Breast epithelium (tissue), 4 donors: ENCODE measurements at regions not wholly inside any gene's neighbourhood (a gene's known extent, or its start where the extent isn't known, plus 50 kb on each side); places are given as distances from the start of the nearest gene placed in this dataset.

Experiments used
- DNase-seq, 2 donors: peaks; one replicate each; pipeline ENCODE4 v3.0.0-alpha.2; 2019; ENCODE audit warnings: low spot score in 2 of 2
- H3K27ac ChIP-seq, 2 donors: fragments of 200-600 bp; sonication (generic) in 1 of 2; one replicate each; pipeline ENCODE4 v1.5.1; 2016 to 2019; ENCODE audit warnings: mild to moderate bottlenecking in 1 of 2
- H3K27me3 ChIP-seq, 2 donors: fragments of 200-600 bp; sonication (generic) in 1 of 2; one replicate each; pipeline versions ENCODE4 v1.5.1 to v1.6.0; 2017 to 2019; ENCODE audit warnings: control low read depth in 1 of 2, mild to moderate bottlenecking in 1 of 2
- H3K36me3 ChIP-seq: fragments of 200-600 bp; one replicate; pipeline ENCODE4 v1.5.1; 2019
- H3K4me1 ChIP-seq, 2 donors: fragments of 200-600 bp; sonication (generic); one replicate each; pipeline ENCODE4 v1.5.1; 2016 to 2019; ENCODE audit warnings: control low read depth in 1 of 2
- H3K4me3 ChIP-seq, 3 donors: fragments of 200-600 bp; sonication (generic); 1 replicate in 2 of 3; 2 replicates in 1 of 3; pipeline ENCODE4 v1.5.1; 2016 to 2019; ENCODE audit warnings: mild to moderate bottlenecking in 3 of 3, moderate library complexity in 2 of 3
- H3K9me3 ChIP-seq, 2 donors: fragments of 200-600 bp; sonication (generic) in 1 of 2; one replicate each; pipeline ENCODE4 v1.5.1; 2016 to 2019; ENCODE audit warnings: control low read depth in 1 of 2
- CTCF ChIP-seq, 3 donors: fragments of 450-650 bp; IDR thresholded peaks; one replicate each; pipeline ENCODE4 v1.5.1; 2016 to 2017; ENCODE audit warnings: antibody characterized with exemption in 3 of 3, mild to moderate bottlenecking in 3 of 3, moderate library complexity in 3 of 3
- POLR2A ChIP-seq: fragments of 450-650 bp; IDR thresholded peaks from one replicate; pipeline ENCODE4 v1.6.1; 2016; ENCODE audit warnings: antibody characterized with exemption, mild to moderate bottlenecking, moderate library complexity
- POLR2AphosphoS5 ChIP-seq, 3 donors: sonication (generic); formaldehyde crosslinking; IDR thresholded peaks; one replicate each; pipeline ENCODE4 v1.6.1; 2017; ENCODE audit warnings: antibody characterized with exemption in 3 of 3
- intact Hi-C: fragments of 100-400 bp; cut with DNase I; formaldehyde crosslinking; loops from one replicate; pipeline ENCODE4 v1.15.1; 2023; ENCODE audit warnings: low total_unique reads

GRCh38 chr4:81732980-81733379 is 261.3 kb upstream of the RASGEF1B start:
- Histone ChIP-seq H3K4me3 (no peak overlapping the region), H3K27me3 (no peaks in the 10 kb centered on the region), H3K9me3 (peaks cover 0 to 8% of the 10 kb centered on the region in 2 donors), H3K27ac (no peak overlapping the region), H3K4me1 (no peaks in the 10 kb centered on the region), H3K36me3 (no peaks in the 10 kb centered on the region)
- no peak for TF ChIP-seq CTCF (IDR thresholded peaks at IDR 0.05)
- DNase-seq: no peak
- intact Hi-C loops: no loop called here

- no peak for TF ChIP-seq POLR2AphosphoS5 (IDR thresholded peaks at IDR 0.05)
- no peak for TF ChIP-seq CTCF (IDR thresholded peaks at IDR 0.05)
- TF ChIP-seq POLR2A: no peak
- no peaks in the 10 kb centered on the region for H3K27me3 ChIP-seq
- DNase-seq: no peak
Observed at GRCh38 chr4:81724925-81725329, 253.2 kb upstream of the RASGEF1B start.

GRCh38 chr4:81723927-81724587 is 252.3 kb upstream of the RASGEF1B start:
- no peaks in the 10 kb centered on the region for H3K27me3 ChIP-seq
- H3K9me3 ChIP-seq: peaks cover 0 to 6% of the 10 kb centered on the region in 2 donors
- no peak overlapping the region for H3K27ac ChIP-seq
- no peak for TF ChIP-seq POLR2AphosphoS5 (IDR thresholded peaks at IDR 0.05)
- no peak for TF ChIP-seq POLR2A
- TF ChIP-seq CTCF (IDR thresholded peaks at IDR 0.05): no peak
- no peak overlapping the region for H3K4me3 ChIP-seq
- H3K36me3 ChIP-seq: no peaks in the 10 kb centered on the region
- DNase-seq: peak in 1 of 2 donors; percentile 22
- H3K4me1 ChIP-seq: no peaks in the 10 kb centered on the region
- intact Hi-C loops: no loop called here

More at GRCh38 chr4:81724925-81725329, 253.2 kb upstream of the RASGEF1B start:
- H3K4me3 ChIP-seq: no peak overlapping the region
- H3K27ac ChIP-seq: no peak overlapping the region
- intact Hi-C loops: no loop called here
- H3K4me1 ChIP-seq: no peaks in the 10 kb centered on the region
- H3K36me3 ChIP-seq: no peaks in the 10 kb centered on the region
- peaks cover 0 to 8% of the 10 kb centered on the region in 2 donors for H3K9me3 ChIP-seq

GRCh38 chr4:81723019-81723884 is 251.5 kb upstream of the RASGEF1B start:
- H3K9me3 ChIP-seq: no peaks in the 10 kb centered on the region
- intact Hi-C loops: no loop called here

More at GRCh38 chr4:81723019-81723884, 251.5 kb upstream of the RASGEF1B start:
- no peak overlapping the region for H3K27ac ChIP-seq
- no peaks in the 10 kb centered on the region for H3K36me3 ChIP-seq
- H3K4me1 ChIP-seq: no peaks in the 10 kb centered on the region
- no peaks in the 10 kb centered on the region for H3K27me3 ChIP-seq
- TF ChIP-seq POLR2A (no peak), POLR2AphosphoS5 (IDR thresholded peaks at IDR 0.05) (no peak), CTCF (IDR thresholded peaks at IDR 0.05) (no peak)
- no peak overlapping the region for H3K4me3 ChIP-seq
- no peak for DNase-seq
